ENCODE measurements at regions not wholly inside any gene's neighbourhood (a gene's known extent, or its start where the extent isn't known, plus 50 kb on each side); places are given as distances from the start of the nearest gene placed in this dataset.

DNA sequence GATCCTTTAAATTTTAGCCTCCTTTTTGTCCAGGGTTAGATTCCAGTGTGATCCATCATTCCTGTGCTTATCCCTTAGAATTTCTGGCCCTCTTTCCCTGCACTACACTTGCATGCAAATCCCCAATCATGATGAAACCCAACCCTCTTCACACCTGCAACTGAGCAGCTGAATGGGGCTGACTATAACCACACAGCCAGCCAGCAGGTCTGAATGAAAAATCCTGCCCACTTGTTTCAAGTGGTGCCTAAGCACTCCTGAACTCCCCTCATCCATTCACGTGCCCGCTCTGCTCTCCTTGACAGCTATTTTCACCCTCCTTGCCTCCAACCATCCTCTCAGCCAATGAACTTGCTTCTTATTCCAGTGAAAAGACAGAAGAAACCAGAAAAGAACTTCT, 80.5 kb upstream of the AFF3 start:
- H2AFZ ChIP-seq = no peak overlapping the region
- no peaks in the 10 kb centered on the region for H3K27me3 ChIP-seq
- H3K79me2 ChIP-seq = no peaks in the 10 kb centered on the region
- TF ChIP-seq EZH2 (IDR thresholded peaks at IDR 0.05; ENCODE audit: borderline replicate concordance) = no peak
- TF ChIP-seq, protein P1, sequence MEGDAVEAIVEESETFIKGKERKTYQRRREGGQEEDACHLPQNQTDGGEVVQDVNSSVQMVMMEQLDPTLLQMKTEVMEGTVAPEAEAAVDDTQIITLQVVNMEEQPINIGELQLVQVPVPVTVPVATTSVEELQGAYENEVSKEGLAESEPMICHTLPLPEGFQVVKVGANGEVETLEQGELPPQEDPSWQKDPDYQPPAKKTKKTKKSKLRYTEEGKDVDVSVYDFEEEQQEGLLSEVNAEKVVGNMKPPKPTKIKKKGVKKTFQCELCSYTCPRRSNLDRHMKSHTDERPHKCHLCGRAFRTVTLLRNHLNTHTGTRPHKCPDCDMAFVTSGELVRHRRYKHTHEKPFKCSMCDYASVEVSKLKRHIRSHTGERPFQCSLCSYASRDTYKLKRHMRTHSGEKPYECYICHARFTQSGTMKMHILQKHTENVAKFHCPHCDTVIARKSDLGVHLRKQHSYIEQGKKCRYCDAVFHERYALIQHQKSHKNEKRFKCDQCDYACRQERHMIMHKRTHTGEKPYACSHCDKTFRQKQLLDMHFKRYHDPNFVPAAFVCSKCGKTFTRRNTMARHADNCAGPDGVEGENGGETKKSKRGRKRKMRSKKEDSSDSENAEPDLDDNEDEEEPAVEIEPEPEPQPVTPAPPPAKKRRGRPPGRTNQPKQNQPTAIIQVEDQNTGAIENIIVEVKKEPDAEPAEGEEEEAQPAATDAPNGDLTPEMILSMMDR (IDR thresholded peaks at IDR 0.05; ENCODE audit: poor library complexity) = no peak
- TF ChIP-seq EZH2phosphoT487 (IDR thresholded peaks at IDR 0.05; ENCODE audit: low read depth, severe bottlenecking, unreplicated experiment) = no peak
- H3K36me3 ChIP-seq (replicated peaks; ENCODE audit: insufficient read depth, low read depth) = no peaks in the 10 kb centered on the region
- H3K4me2 ChIP-seq = no peak overlapping the region
- 87% methylated on average over 2 of the region's 2 CpGs for WGBS (ENCODE audit: low lambda C conversion rate, missing lambda C conversion rate)
- H3K9me2 ChIP-seq (replicated peaks; ENCODE audit: insufficient read depth) = no peaks in the 10 kb centered on the region
- no peaks in the 10 kb centered on the region for H3K4me1 ChIP-seq (ENCODE audit: insufficient read depth)
- H4K20me1 ChIP-seq (ENCODE audit: insufficient read depth, poor library complexity, severe bottlenecking) = no peaks in the 10 kb centered on the region
- H3K27ac ChIP-seq = no peak overlapping the region
- DNase-seq (ENCODE audit: low spot score) = no peak
- no peaks in the 10 kb centered on the region for H3K9me3 ChIP-seq (ENCODE audit: low read depth)
- H3K4me3 ChIP-seq = no peak overlapping the region

DNA sequence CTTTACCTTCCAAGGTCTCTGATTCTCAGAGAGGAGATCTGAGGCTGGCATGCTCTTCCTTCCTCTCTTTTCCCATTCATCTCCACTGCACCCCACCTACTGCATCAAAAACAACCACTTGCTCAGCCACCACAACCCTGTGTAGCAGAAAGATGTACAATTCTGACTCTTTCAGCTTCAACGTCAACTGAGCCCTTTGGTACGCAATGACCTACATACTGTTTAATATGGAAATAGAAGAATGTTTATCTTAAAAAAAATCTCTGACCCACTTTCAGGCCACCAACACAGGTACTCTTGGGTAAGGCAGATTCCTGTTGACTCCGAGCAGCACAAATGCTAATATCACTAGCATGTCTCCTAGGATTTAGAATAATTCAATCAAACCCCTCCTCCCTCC, 76.2 kb upstream of the AFF3 start:
- Histone ChIP-seq H3K36me3 (replicated peaks; ENCODE audit: insufficient read depth, low read depth) (no peaks in the 10 kb centered on the region), H3K9me3 (ENCODE audit: low read depth) (no peaks in the 10 kb centered on the region), H4K20me1 (ENCODE audit: insufficient read depth, poor library complexity, severe bottlenecking) (no peaks in the 10 kb centered on the region), H3K4me1 (ENCODE audit: insufficient read depth) (peaks cover 16% of the 10 kb centered on the region), H3K27ac (no peak overlapping the region), H3K79me2 (no peaks in the 10 kb centered on the region), H2AFZ (no peak overlapping the region), H3K27me3 (no peaks in the 10 kb centered on the region), H3K9me2 (replicated peaks; ENCODE audit: insufficient read depth) (no peaks in the 10 kb centered on the region), H3K4me3 (no peak overlapping the region), H3K4me2 (no peak overlapping the region)
- no peak for DNase-seq (ENCODE audit: low spot score)
- WGBS (ENCODE audit: low lambda C conversion rate, missing lambda C conversion rate) = 94% methylated on average over 3 of the region's 3 CpGs
- no peak for TF ChIP-seq EZH2 (IDR thresholded peaks at IDR 0.05; ENCODE audit: borderline replicate concordance)
- TF ChIP-seq, protein P1 (IDR thresholded peaks at IDR 0.05; ENCODE audit: poor library complexity) = no peak
- no peak for TF ChIP-seq EZH2phosphoT487 (IDR thresholded peaks at IDR 0.05; ENCODE audit: low read depth, severe bottlenecking, unreplicated experiment)

DNA sequence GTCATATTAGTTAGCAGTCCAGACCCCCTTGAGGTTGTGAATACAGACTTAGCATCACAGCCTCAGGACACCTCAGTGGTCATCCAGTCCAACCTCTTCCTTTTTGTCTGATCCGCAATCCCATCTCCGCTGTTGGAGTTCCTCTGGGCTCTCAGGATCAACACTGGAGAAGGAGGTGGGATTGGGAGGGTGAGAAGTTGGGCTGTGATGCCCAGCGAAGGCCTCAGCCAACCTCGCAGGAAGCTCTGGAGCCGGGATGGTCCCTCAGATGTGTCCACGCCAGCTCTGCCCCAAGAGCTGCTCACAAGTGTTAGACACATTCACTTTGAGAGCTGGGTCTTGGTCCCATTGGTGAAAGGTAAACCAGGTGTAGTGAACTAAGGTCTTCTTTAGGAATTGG, 74.9 kb upstream of the AFF3 start:
- H3K9me2 ChIP-seq (replicated peaks; ENCODE audit: insufficient read depth) = no peaks in the 10 kb centered on the region
- H3K27me3 ChIP-seq = no peaks in the 10 kb centered on the region
- no peaks in the 10 kb centered on the region for H3K9me3 ChIP-seq (ENCODE audit: low read depth)
- no peaks in the 10 kb centered on the region for H3K36me3 ChIP-seq (replicated peaks; ENCODE audit: insufficient read depth, low read depth)
- H3K4me1 ChIP-seq (ENCODE audit: insufficient read depth) = peaks cover 25% of the 10 kb centered on the region
- no peak for DNase-seq (ENCODE audit: low spot score)
- no peaks in the 10 kb centered on the region for H4K20me1 ChIP-seq (ENCODE audit: insufficient read depth, poor library complexity, severe bottlenecking)
- H3K4me3 ChIP-seq = no peak overlapping the region
- WGBS (ENCODE audit: low lambda C conversion rate, missing lambda C conversion rate) = 80% methylated on average over 6 of the region's 6 CpGs
- H3K27ac ChIP-seq = no peak overlapping the region
- no peak overlapping the region for H2AFZ ChIP-seq
- no peaks in the 10 kb centered on the region for H3K79me2 ChIP-seq
- TF ChIP-seq, protein P1 (IDR thresholded peaks at IDR 0.05; ENCODE audit: poor library complexity) = no peak
- TF ChIP-seq EZH2phosphoT487 (IDR thresholded peaks at IDR 0.05; ENCODE audit: low read depth, severe bottlenecking, unreplicated experiment) = no peak
- TF ChIP-seq EZH2 (IDR thresholded peaks at IDR 0.05; ENCODE audit: borderline replicate concordance) = no peak
- H3K4me2 ChIP-seq = no peak overlapping the region

DNA sequence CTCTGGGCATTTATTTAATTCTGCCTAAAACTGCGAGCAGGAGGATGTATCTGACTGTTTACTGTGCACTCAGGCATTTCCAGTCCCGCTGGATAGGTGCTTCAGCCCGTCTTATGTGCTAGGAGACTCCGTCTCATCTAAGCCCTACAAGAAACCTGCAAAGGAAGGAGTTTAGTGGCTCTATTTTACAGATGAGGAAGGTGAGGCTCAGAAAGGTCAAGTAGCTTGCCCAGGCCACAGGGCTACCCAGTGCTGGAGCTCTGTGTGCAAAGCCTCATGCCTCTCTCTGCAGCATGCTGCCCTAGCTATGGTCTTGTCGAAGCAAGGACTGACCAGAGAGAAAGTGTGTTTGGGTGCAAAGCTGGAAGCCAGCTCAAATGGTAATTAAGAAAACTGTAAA, 73.6 kb upstream of the AFF3 start:
- H3K4me1 ChIP-seq (ENCODE audit: insufficient read depth) = peaks cover 25% of the 10 kb centered on the region
- TF ChIP-seq EZH2 (IDR thresholded peaks at IDR 0.05; ENCODE audit: borderline replicate concordance) = no peak
- no peak for TF ChIP-seq EZH2phosphoT487 (IDR thresholded peaks at IDR 0.05; ENCODE audit: low read depth, severe bottlenecking, unreplicated experiment)
- TF ChIP-seq, protein P1 (IDR thresholded peaks at IDR 0.05; ENCODE audit: poor library complexity) = no peak
- DNase-seq (ENCODE audit: low spot score) = no peak
- no peak overlapping the region for H3K4me3 ChIP-seq
- no peaks in the 10 kb centered on the region for H3K36me3 ChIP-seq (replicated peaks; ENCODE audit: insufficient read depth, low read depth)
- H3K27me3 ChIP-seq = no peaks in the 10 kb centered on the region
- no peaks in the 10 kb centered on the region for H4K20me1 ChIP-seq (ENCODE audit: insufficient read depth, poor library complexity, severe bottlenecking)
- no peaks in the 10 kb centered on the region for H3K79me2 ChIP-seq
- WGBS (ENCODE audit: low lambda C conversion rate, missing lambda C conversion rate) = 95% methylated on average over 5 of the region's 5 CpGs
- H3K9me2 ChIP-seq (replicated peaks; ENCODE audit: insufficient read depth) = no peaks in the 10 kb centered on the region
- H3K27ac ChIP-seq = no peak overlapping the region
- no peak overlapping the region for H2AFZ ChIP-seq
- no peak overlapping the region for H3K4me2 ChIP-seq
- H3K9me3 ChIP-seq (ENCODE audit: low read depth) = no peaks in the 10 kb centered on the region
